ENCODE measurements at regions not wholly inside any gene's neighbourhood (a gene's known extent, or its start where the extent isn't known, plus 50 kb on each side); places are given as distances from the start of the nearest gene placed in this dataset.

GRCh38 chr9:86818636-86819035 is 128.7 kb downstream of the GAS1 start:
- no peak overlapping the region for H3K27ac ChIP-seq (ENCODE audit: low read length)
- H3K4me2 ChIP-seq (ENCODE audit: low read length): no peak overlapping the region
- H3K27me3 ChIP-seq (ENCODE audit: insufficient read depth, low read depth, low read length): no peaks in the 10 kb centered on the region
- H3F3A ChIP-seq (ENCODE audit: insufficient read depth, low read length, poor library complexity, severe bottlenecking): no peaks in the 10 kb centered on the region
- no peak overlapping the region for H3K9ac ChIP-seq (ENCODE audit: low read length)
- H4K20me1 ChIP-seq (ENCODE audit: insufficient read depth): no peaks in the 10 kb centered on the region
- no peaks in the 10 kb centered on the region for H3K9me3 ChIP-seq (ENCODE audit: low read length)
- H3K4me3 ChIP-seq (ENCODE audit: low read length): no peak overlapping the region
- H3K79me2 ChIP-seq (replicated peaks; ENCODE audit: insufficient read depth, low read length): no peaks in the 10 kb centered on the region
- no peaks in the 10 kb centered on the region for H3K9me2 ChIP-seq (ENCODE audit: insufficient read depth, low read length)
- TF ChIP-seq RAD21 (conservative IDR thresholded peaks at IDR 0.05) (no peak), CTCF (IDR thresholded peaks at IDR 0.05; ENCODE audit: poor library complexity, severe bottlenecking) (no peak), POLR2AphosphoS5 (IDR thresholded peaks at IDR 0.05) (no peak), EZH2 (IDR thresholded peaks at IDR 0.05; ENCODE audit: borderline replicate concordance, insufficient read depth, low read length, poor library complexity, severe bottlenecking) (no peak), MXI1 (conservative IDR thresholded peaks at IDR 0.05; ENCODE audit: poor library complexity, severe bottlenecking) (no peak), SMC3 (conservative IDR thresholded peaks at IDR 0.05; ENCODE audit: poor library complexity) (no peak), TAF1 (IDR thresholded peaks at IDR 0.05; ENCODE audit: low read depth) (no peak), EP300 (conservative IDR thresholded peaks at IDR 0.05; ENCODE audit: poor library complexity, severe bottlenecking) (no peak)
- TF ChIP-seq, protein P1, sequence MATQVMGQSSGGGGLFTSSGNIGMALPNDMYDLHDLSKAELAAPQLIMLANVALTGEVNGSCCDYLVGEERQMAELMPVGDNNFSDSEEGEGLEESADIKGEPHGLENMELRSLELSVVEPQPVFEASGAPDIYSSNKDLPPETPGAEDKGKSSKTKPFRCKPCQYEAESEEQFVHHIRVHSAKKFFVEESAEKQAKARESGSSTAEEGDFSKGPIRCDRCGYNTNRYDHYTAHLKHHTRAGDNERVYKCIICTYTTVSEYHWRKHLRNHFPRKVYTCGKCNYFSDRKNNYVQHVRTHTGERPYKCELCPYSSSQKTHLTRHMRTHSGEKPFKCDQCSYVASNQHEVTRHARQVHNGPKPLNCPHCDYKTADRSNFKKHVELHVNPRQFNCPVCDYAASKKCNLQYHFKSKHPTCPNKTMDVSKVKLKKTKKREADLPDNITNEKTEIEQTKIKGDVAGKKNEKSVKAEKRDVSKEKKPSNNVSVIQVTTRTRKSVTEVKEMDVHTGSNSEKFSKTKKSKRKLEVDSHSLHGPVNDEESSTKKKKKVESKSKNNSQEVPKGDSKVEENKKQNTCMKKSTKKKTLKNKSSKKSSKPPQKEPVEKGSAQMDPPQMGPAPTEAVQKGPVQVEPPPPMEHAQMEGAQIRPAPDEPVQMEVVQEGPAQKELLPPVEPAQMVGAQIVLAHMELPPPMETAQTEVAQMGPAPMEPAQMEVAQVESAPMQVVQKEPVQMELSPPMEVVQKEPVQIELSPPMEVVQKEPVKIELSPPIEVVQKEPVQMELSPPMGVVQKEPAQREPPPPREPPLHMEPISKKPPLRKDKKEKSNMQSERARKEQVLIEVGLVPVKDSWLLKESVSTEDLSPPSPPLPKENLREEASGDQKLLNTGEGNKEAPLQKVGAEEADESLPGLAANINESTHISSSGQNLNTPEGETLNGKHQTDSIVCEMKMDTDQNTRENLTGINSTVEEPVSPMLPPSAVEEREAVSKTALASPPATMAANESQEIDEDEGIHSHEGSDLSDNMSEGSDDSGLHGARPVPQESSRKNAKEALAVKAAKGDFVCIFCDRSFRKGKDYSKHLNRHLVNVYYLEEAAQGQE (IDR thresholded peaks at IDR 0.05; ENCODE audit: borderline replicate concordance): no peak
- H3K36me3 ChIP-seq (ENCODE audit: insufficient read depth, low read length): no peaks in the 10 kb centered on the region
- H2AFZ ChIP-seq (ENCODE audit: low read depth, low read length): no peak overlapping the region

GRCh38 chr9:86816868-86817267 is 130.4 kb downstream of the GAS1 start:
- TF ChIP-seq EP300 (conservative IDR thresholded peaks at IDR 0.05; ENCODE audit: poor library complexity, severe bottlenecking): no peak
- no peak for TF ChIP-seq SMC3 (conservative IDR thresholded peaks at IDR 0.05; ENCODE audit: poor library complexity)
- no peak for TF ChIP-seq EZH2 (IDR thresholded peaks at IDR 0.05; ENCODE audit: borderline replicate concordance, insufficient read depth, low read length, poor library complexity, severe bottlenecking)
- TF ChIP-seq TAF1 (IDR thresholded peaks at IDR 0.05; ENCODE audit: low read depth): no peak
- TF ChIP-seq, protein P1 (IDR thresholded peaks at IDR 0.05; ENCODE audit: borderline replicate concordance): no peak
- TF ChIP-seq POLR2AphosphoS5 (IDR thresholded peaks at IDR 0.05): no peak
- TF ChIP-seq CTCF (IDR thresholded peaks at IDR 0.05; ENCODE audit: poor library complexity, severe bottlenecking): no peak
- TF ChIP-seq RAD21 (conservative IDR thresholded peaks at IDR 0.05): no peak
- TF ChIP-seq MXI1 (conservative IDR thresholded peaks at IDR 0.05; ENCODE audit: poor library complexity, severe bottlenecking): no peak
- no peak overlapping the region for H3K4me3 ChIP-seq (ENCODE audit: low read length)

More at GRCh38 chr9:86816868-86817267, 130.4 kb downstream of the GAS1 start:
- H4K20me1 ChIP-seq (ENCODE audit: insufficient read depth): no peaks in the 10 kb centered on the region
- no peaks in the 10 kb centered on the region for H3K27me3 ChIP-seq (ENCODE audit: insufficient read depth, low read depth, low read length)
- H3K79me2 ChIP-seq (replicated peaks; ENCODE audit: insufficient read depth, low read length): no peaks in the 10 kb centered on the region
- H3K9ac ChIP-seq (ENCODE audit: low read length): no peak overlapping the region
- H2AFZ ChIP-seq (ENCODE audit: low read depth, low read length): no peak overlapping the region
- H3F3A ChIP-seq (ENCODE audit: insufficient read depth, low read length, poor library complexity, severe bottlenecking): no peaks in the 10 kb centered on the region
- no peak overlapping the region for H3K4me2 ChIP-seq (ENCODE audit: low read length)
- no peaks in the 10 kb centered on the region for H3K9me2 ChIP-seq (ENCODE audit: insufficient read depth, low read length)
- no peak overlapping the region for H3K27ac ChIP-seq (ENCODE audit: low read length)
- H3K9me3 ChIP-seq (ENCODE audit: low read length): no peaks in the 10 kb centered on the region
- no peaks in the 10 kb centered on the region for H3K36me3 ChIP-seq (ENCODE audit: insufficient read depth, low read length)

Data from neural cell (in vitro differentiated cells).